Neuronal stem cell (in vitro differentiated cells): ENCODE measurements at regions not wholly inside any gene's neighbourhood (a gene's known extent, or its start where the extent isn't known, plus 50 kb on each side); places are given as distances from the start of the nearest gene placed in this dataset.
A peak's percentile ranks its signal among the peaks of the same experiment; 100 is the strongest.

Experiments used
- DNase-seq: peaks from one replicate; pipeline ENCODE4 v3.0.0-alpha.2; 2013; ENCODE audit warnings: low spot score
- H2AFZ ChIP-seq: one replicate; pipeline ENCODE4 v1.6.1; 2013; ENCODE audit warnings: mild to moderate bottlenecking, low read length, inconsistent platforms
- H2AK5ac ChIP-seq: 2 replicates; pipeline ENCODE4 v1.6.1; 2013; ENCODE audit warnings: low read depth, mild to moderate bottlenecking, inconsistent platforms, low read length, moderate library complexity, mixed read lengths
- H2BK120ac ChIP-seq: 2 replicates; pipeline ENCODE4 v1.6.1; 2013; ENCODE audit warnings: low read depth, mild to moderate bottlenecking, inconsistent platforms, low read length, moderate library complexity, mixed read lengths
- H2BK12ac ChIP-seq: one replicate; pipeline ENCODE4 v1.6.1; 2013; ENCODE audit warnings: low read length, inconsistent platforms
- H2BK15ac ChIP-seq: 2 replicates; pipeline ENCODE4 v1.6.1; 2013; ENCODE audit warnings: mild to moderate bottlenecking, low read length, inconsistent platforms, mixed read lengths
- H2BK5ac ChIP-seq: one replicate; pipeline ENCODE4 v1.6.1; 2013; ENCODE audit warnings: inconsistent platforms, mild to moderate bottlenecking, low read length, moderate library complexity
- H3K14ac ChIP-seq: one replicate; pipeline ENCODE4 v1.6.1; 2013; ENCODE audit warnings: low read length, inconsistent platforms
- H3K18ac ChIP-seq: 2 replicates; pipeline ENCODE4 v1.6.1; 2013; ENCODE audit warnings: low read length, inconsistent platforms
- H3K23ac ChIP-seq: 2 replicates; pipeline ENCODE4 v1.6.1; 2013; ENCODE audit warnings: low read depth, mild to moderate bottlenecking, mixed read lengths, low read length, inconsistent platforms; ENCODE audit not compliant: poor library complexity
- H3K27ac ChIP-seq: replicated peaks from 3 replicates; pipeline ENCODE4 v1.5.1; 2013; ENCODE audit warnings: low read length, inconsistent platforms
- H3K27me3 ChIP-seq, 3 experiments: 2 replicates each; pipeline ENCODE4 v1.6.1; 2013; ENCODE audit warnings: low read length in 3 of 3, mild to moderate bottlenecking in 2 of 3, inconsistent platforms in 1 of 3, low read depth in 1 of 3, mixed read lengths in 1 of 3, moderate library complexity in 1 of 3; ENCODE audit not compliant: control insufficient read depth in 3 of 3, insufficient read depth in 3 of 3
- H3K36me3 ChIP-seq, 2 donors: replicated peaks in 1 of 2; 2 replicates each; pipeline ENCODE4 v1.6.1; 2013; ENCODE audit warnings: low read length in 2 of 2; ENCODE audit not compliant: control insufficient read depth in 2 of 2, insufficient read depth in 2 of 2
- H3K4ac ChIP-seq: 2 replicates; pipeline ENCODE4 v1.6.1; 2013; ENCODE audit warnings: inconsistent platforms, mild to moderate bottlenecking, low read length, moderate library complexity
- H3K4me1 ChIP-seq, 2 donors: 1 replicate in 1 of 2; 2 replicates in 1 of 2; pipeline ENCODE4 v1.6.1; 2013; ENCODE audit warnings: low read length in 2 of 2, low read depth in 1 of 2; ENCODE audit not compliant: control insufficient read depth in 2 of 2, insufficient read depth in 1 of 2
- H3K4me2 ChIP-seq: one replicate; pipeline ENCODE4 v1.6.1; 2013; ENCODE audit warnings: mild to moderate bottlenecking, low read length, inconsistent platforms; ENCODE audit not compliant: insufficient read depth, poor library complexity, severe bottlenecking
- H3K4me3 ChIP-seq, 2 donors: 2 replicates each; pipeline ENCODE4 v1.5.1; 2013; ENCODE audit warnings: low read length in 2 of 2, mild to moderate bottlenecking in 2 of 2, inconsistent platforms in 1 of 2, moderate library complexity in 1 of 2
- H3K79me1 ChIP-seq: one replicate; pipeline ENCODE4 v1.6.1; 2013; ENCODE audit warnings: low read depth, mild to moderate bottlenecking, inconsistent platforms, low read length, moderate library complexity
- H3K9ac ChIP-seq: one replicate; pipeline ENCODE4 v1.6.1; 2013; ENCODE audit warnings: mild to moderate bottlenecking, low read depth, low read length, inconsistent platforms; ENCODE audit not compliant: poor library complexity
- H3K9me3 ChIP-seq, 2 donors: replicated peaks in 1 of 2; 2 replicates each; pipeline versions ENCODE3 to v1.6.1; 2013; ENCODE audit warnings: low read length in 2 of 2, mild to moderate bottlenecking in 2 of 2, inconsistent platforms in 1 of 2, low read depth in 1 of 2, mixed read lengths in 1 of 2, moderate library complexity in 1 of 2; ENCODE audit not compliant: control insufficient read depth in 2 of 2, insufficient read depth in 1 of 2
- H4K8ac ChIP-seq: one replicate; pipeline ENCODE4 v1.6.1; 2013; ENCODE audit warnings: low read depth, mild to moderate bottlenecking, inconsistent platforms, low read length, moderate library complexity
- H4K91ac ChIP-seq: one replicate; pipeline ENCODE4 v1.6.1; 2013; ENCODE audit warnings: low read length, low read depth, mild to moderate bottlenecking, inconsistent platforms; ENCODE audit not compliant: poor library complexity
- WGBS, 2 donors: extraction: QIAGEN DNeasy Blood & Tissue Kit; methylation state at CpG; one replicate each; pipeline ENCODE4 v1.1.7; 2013; ENCODE audit warnings: missing lambda C conversion rate in 2 of 2, mixed read lengths in 1 of 2; ENCODE audit not compliant: insufficient read length in 2 of 2, insufficient replicate concordance in 1 of 2; ENCODE audit errors: extremely low coverage in 2 of 2; 5-methylcytosine and 5-hydroxymethylcytosine counted together

- WGBS, 2 donors = no CpG with 5 or more reads among the region's 5 CpGs
- Histone ChIP-seq H4K8ac (peak overlapping the region; percentile 44), H3K4me1 (peaks cover 2% of the 10 kb centered on the region in 2 donors), H3K18ac (no peak overlapping the region), H3K36me3 (no peaks in the 10 kb centered on the region), H3K4me2 (no peak overlapping the region), H3K23ac (no peak overlapping the region), H3K4ac (no peak overlapping the region), H2AK5ac (no peak overlapping the region), H3K4me3 (no peak overlapping the region), H3K79me1 (no peaks in the 10 kb centered on the region), H3K27me3 (no peaks in the 10 kb centered on the region), H3K9ac (no peak overlapping the region), H2BK120ac (no peak overlapping the region), H2AFZ (no peak overlapping the region), H2BK5ac (no peak overlapping the region), H3K9me3 (no peaks in the 10 kb centered on the region), H2BK12ac (no peak overlapping the region), H4K91ac (no peak overlapping the region), H2BK15ac (no peak overlapping the region), H3K27ac (no peak overlapping the region), H3K14ac (no peak overlapping the region)
- no peak for DNase-seq
Measured at GRCh38 chr2:129056309-129056958, 737.8 kb upstream of the HS6ST1 start.

DNA sequence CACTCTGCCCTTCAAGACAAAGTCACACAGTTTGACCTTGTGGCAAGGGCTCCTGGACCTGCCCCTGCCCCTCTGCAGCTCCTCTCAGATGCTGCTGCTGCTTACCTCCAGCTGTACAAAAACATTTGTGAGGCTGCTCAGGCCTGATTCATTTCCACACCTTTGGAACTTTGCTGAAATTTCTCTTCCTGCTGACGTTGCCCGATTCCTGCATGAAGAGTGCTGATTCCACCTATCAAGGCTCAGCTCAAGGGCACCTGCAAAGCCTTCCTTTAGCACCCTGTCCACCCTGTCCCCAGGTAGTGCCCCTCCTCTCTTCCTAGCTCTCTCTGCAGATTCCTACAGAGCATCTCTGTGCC is 738.3 kb upstream of the HS6ST1 start:
- Histone ChIP-seq H2BK120ac (no peak overlapping the region), H3K4ac (no peak overlapping the region), H3K18ac (no peak overlapping the region), H3K27me3 (no peaks in the 10 kb centered on the region), H3K4me2 (no peak overlapping the region), H3K9me3 (no peaks in the 10 kb centered on the region), H2BK5ac (no peak overlapping the region), H2BK15ac (no peak overlapping the region), H3K23ac (no peak overlapping the region), H2BK12ac (no peak overlapping the region), H4K91ac (no peak overlapping the region), H2AK5ac (no peak overlapping the region), H3K14ac (no peak overlapping the region), H4K8ac (no peak overlapping the region), H3K9ac (no peak overlapping the region), H3K36me3 (no peaks in the 10 kb centered on the region), H3K27ac (no peak overlapping the region), H3K79me1 (no peaks in the 10 kb centered on the region), H2AFZ (no peak overlapping the region), H3K4me3 (no peak overlapping the region), H3K4me1 (peaks cover 2% of the 10 kb centered on the region in 2 donors)
- WGBS, 2 donors = no CpG with 5 or more reads among the region's 2 CpGs
- no peak for DNase-seq

DNA sequence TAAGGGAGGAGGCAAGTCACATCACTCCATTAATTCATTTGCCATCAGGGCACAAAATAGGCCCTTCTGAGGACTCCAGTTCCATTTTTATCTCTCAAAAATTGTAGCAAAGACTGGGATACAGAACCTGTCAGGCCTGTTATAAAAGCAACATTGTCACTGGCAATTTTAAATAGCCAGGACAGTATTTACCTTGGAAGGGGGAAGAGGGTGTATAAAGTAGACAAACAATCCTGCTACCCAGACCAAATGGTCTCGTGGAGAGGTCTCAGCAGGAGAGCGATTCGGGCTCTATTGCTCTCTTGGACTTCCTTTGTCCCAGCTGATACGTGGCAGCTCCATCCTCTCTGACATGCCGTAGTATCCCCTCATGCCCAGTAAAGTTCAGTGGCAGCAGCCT is 740.3 kb upstream of the HS6ST1 start:
- Histone ChIP-seq H3K9me3 (no peaks in the 10 kb centered on the region), H2AK5ac (no peak overlapping the region), H2BK5ac (no peak overlapping the region), H2AFZ (no peak overlapping the region), H4K91ac (no peak overlapping the region), H3K4me2 (no peak overlapping the region), H2BK12ac (no peak overlapping the region), H3K4ac (no peak overlapping the region), H3K23ac (no peak overlapping the region), H2BK15ac (no peak overlapping the region), H3K9ac (no peak overlapping the region), H3K79me1 (no peaks in the 10 kb centered on the region), H2BK120ac (no peak overlapping the region), H3K27me3 (no peaks in the 10 kb centered on the region), H3K4me3 (no peak overlapping the region), H3K4me1 (peaks cover 2% of the 10 kb centered on the region in 2 donors), H3K36me3 (no peaks in the 10 kb centered on the region), H3K14ac (no peak overlapping the region), H4K8ac (no peak overlapping the region), H3K18ac (no peak overlapping the region), H3K27ac (no peak overlapping the region)
- no CpG with 5 or more reads among the region's 5 CpGs for WGBS, 2 donors
- DNase-seq = no peak

GRCh38 chr2:129059476-129059875 is 740.8 kb upstream of the HS6ST1 start:
- Histone ChIP-seq H3K4me1 (peaks cover 2% of the 10 kb centered on the region in 2 donors), H3K23ac (no peak overlapping the region), H2BK15ac (no peak overlapping the region), H2BK120ac (no peak overlapping the region), H2AFZ (no peak overlapping the region), H3K4me3 (no peak overlapping the region), H3K4ac (no peak overlapping the region), H4K8ac (no peak overlapping the region), H4K91ac (no peak overlapping the region), H3K27me3 (no peaks in the 10 kb centered on the region), H3K79me1 (no peaks in the 10 kb centered on the region), H3K36me3 (no peaks in the 10 kb centered on the region), H2BK12ac (no peak overlapping the region), H3K14ac (no peak overlapping the region), H3K18ac (no peak overlapping the region), H3K9ac (no peak overlapping the region), H3K27ac (no peak overlapping the region), H2AK5ac (no peak overlapping the region), H3K9me3 (no peaks in the 10 kb centered on the region), H2BK5ac (no peak overlapping the region), H3K4me2 (no peak overlapping the region)
- no peak for DNase-seq
- whole genome bisulfite sequencing, 2 donors = no CpG with 5 or more reads among the region's 7 CpGs
